ENCODE measurements at regions not wholly inside any gene's neighbourhood (a gene's known extent, or its start where the extent isn't known, plus 50 kb on each side); places are given as distances from the start of the nearest gene placed in this dataset.
A peak's percentile ranks its signal among the peaks of the same experiment; 100 is the strongest.

DNA sequence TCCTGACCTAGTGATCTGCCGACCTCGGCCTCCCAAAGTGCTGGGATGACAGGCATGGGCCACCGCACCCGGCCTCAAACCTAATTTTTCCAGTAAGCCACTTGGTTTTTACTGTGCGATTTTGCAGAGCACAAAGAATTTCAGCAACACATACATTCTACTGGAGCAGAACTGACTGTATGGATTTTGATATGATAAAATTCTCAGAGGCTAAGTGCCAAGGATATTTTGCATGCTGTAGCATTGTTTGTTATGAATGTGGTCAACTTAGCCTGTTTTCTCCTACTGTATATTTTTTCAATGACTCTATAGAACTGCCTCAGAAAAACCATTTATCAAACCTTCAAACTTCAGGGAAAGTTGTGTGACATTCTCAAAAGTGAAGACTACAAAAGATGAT is 89.2 kb downstream of the FAT3 start:
- Histone ChIP-seq H3K36me3 (no peaks in the 10 kb centered on the region), H3K4me1 (peaks cover 0 to 10% (median 0%) of the 10 kb centered on the region in 12 donors), H3K9me3 (no peaks in the 10 kb centered on the region), H3K27me3 (peaks cover 0 to 4% (median 0%) of the 10 kb centered on the region in 9 donors), H3K4me3 (no peak overlapping the region), H3K27ac (no peak overlapping the region)
- DNase-seq (no peak), ATAC-seq (no peak)
- WGBS, 4 donors = 92 to 97% (median 95%) methylated on average over 5 of the region's 5 CpGs
- intact Hi-C loops (cut with DNase I) = no loop called here
- no peak for TF ChIP-seq CTCF (IDR thresholded peaks at IDR 0.05)
- TF ChIP-seq POLR2A (IDR thresholded peaks at IDR 0.05) = no peak

DNA sequence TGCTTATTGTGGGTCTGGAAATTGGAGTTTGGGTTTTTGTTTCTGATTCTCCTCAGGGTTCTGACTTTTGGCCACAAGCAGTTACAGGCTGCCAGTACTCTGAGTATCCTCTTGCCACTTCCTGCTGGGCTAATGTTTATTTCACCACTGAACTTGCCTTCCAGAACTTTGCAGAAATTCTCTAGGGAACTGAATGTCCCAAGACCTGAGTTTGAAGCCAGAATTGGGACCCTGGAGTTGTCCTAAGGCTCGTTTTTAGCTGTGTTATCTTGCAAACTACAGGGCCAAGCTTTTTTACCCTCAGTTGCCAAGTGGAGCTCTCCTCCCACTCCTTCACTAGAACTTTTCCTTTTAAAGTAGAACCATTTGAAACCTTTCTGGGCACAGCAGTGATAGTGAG is 89.9 kb downstream of the FAT3 start:
- Histone ChIP-seq H3K27me3 (peaks cover 0 to 4% (median 0%) of the 10 kb centered on the region in 9 donors), H3K9me3 (no peaks in the 10 kb centered on the region), H3K27ac (no peak overlapping the region), H3K4me3 (no peak overlapping the region), H3K4me1 (peaks cover 0 to 10% (median 0%) of the 10 kb centered on the region in 12 donors), H3K36me3 (no peaks in the 10 kb centered on the region)
- DNase-seq = no peak
- WGBS, 4 donors = 6 to 14% (median 9%) methylated on average over 1 of the region's 1 CpG
- peak in 3 of 4 donors; percentile 22 to 37 (median 26) for ATAC-seq
- intact Hi-C loops (cut with DNase I) = no loop called here
- TF ChIP-seq CTCF (IDR thresholded peaks at IDR 0.05) (no peak), POLR2A (IDR thresholded peaks at IDR 0.05) (no peak)

- WGBS, 4 donors = 79 to 84% (median 83%) methylated on average over 4 of the region's 4 CpGs
These were observed 91.6 kb downstream of the FAT3 start for GRCh38 chr11:92316106-92316809.

GRCh38 chr11:92317222-92317621 is 92.6 kb downstream of the FAT3 start:
- H3K9me3 ChIP-seq = no peaks in the 10 kb centered on the region
- H3K4me3 ChIP-seq = no peak overlapping the region
- no peak for TF ChIP-seq POLR2A (IDR thresholded peaks at IDR 0.05)
- TF ChIP-seq CTCF (IDR thresholded peaks at IDR 0.05) = no peak
- ATAC-seq (no peak), DNase-seq (no peak)
- peaks cover 0 to under 1% (median 0%) of the 10 kb centered on the region in 9 donors for H3K27me3 ChIP-seq
- peaks cover 0 to 10% (median 0%) of the 10 kb centered on the region in 12 donors for H3K4me1 ChIP-seq
- intact Hi-C loops (cut with DNase I) = no loop called here
- no peak overlapping the region for H3K27ac ChIP-seq
- H3K36me3 ChIP-seq = no peaks in the 10 kb centered on the region

More at GRCh38 chr11:92316106-92316809, 91.6 kb downstream of the FAT3 start:
- no peak overlapping the region for H3K27ac ChIP-seq
- intact Hi-C loops (cut with DNase I) = no loop called here
- TF ChIP-seq CTCF (IDR thresholded peaks at IDR 0.05) (no peak), POLR2A (IDR thresholded peaks at IDR 0.05) (no peak)
- H3K4me3 ChIP-seq = no peak overlapping the region
- H3K9me3 ChIP-seq = no peaks in the 10 kb centered on the region
- H3K27me3 ChIP-seq = peaks cover 0 to 4% (median 0%) of the 10 kb centered on the region in 9 donors
- no peak for DNase-seq
- no peaks in the 10 kb centered on the region for H3K36me3 ChIP-seq
- ATAC-seq = no peak
- H3K4me1 ChIP-seq = peaks cover 0 to 10% (median 0%) of the 10 kb centered on the region in 12 donors

All from heart left ventricle (tissue), 16 donors.